Activated CD4-positive, alpha-beta T cell treated with anti-CD3 and anti-CD28 coated beads, Interleukin-2, amount 10 ng/mL, durations not matched to agents 7 days and 5 days (primary cell): ENCODE measurements at regions not wholly inside any gene's neighbourhood (a gene's known extent, or its start where the extent isn't known, plus 50 kb on each side); places are given as distances from the start of the nearest gene placed in this dataset.
"Not testable (repeated sequence)": the region's sequence is repeated elsewhere in the genome, so short reads cannot be mapped to it uniquely, and the experiment has no call there.

Experiments used
- CTCF ChIA-PET: fragments of 350-600 bp; sonication (Branson Sonifier 250); formaldehyde crosslinking; loops from one replicate; lab custom pipeline; 2021; ENCODE audit warnings: antibody characterized with exemption; lab: Charles Lee
- POLR2A ChIA-PET: fragments of 350-600 bp; sonication (Branson Sonifier 250); formaldehyde crosslinking; loops from one replicate; lab custom pipeline; 2021; ENCODE audit warnings: antibody characterized with exemption; lab: Charles Lee
- DNase-seq: peaks from one replicate; pipeline ENCODE4 v3.0.0-alpha.2; 2020
- H3K27ac Mint-ChIP-seq: one replicate; pipeline ENCODE4 v1.8.0; 2021; ENCODE audit warnings: mild to moderate bottlenecking, moderate library complexity, mixed read lengths
- H3K27me3 Mint-ChIP-seq: one replicate; pipeline ENCODE4 v1.8.0; 2021; ENCODE audit warnings: mixed read lengths
- H3K36me3 Mint-ChIP-seq: one replicate; pipeline ENCODE4 v1.8.0; 2021; ENCODE audit warnings: low read depth, mixed read lengths
- H3K4me1 Mint-ChIP-seq: one replicate; pipeline ENCODE4 v1.8.0; 2021; ENCODE audit warnings: mixed read lengths
- H3K4me3 Mint-ChIP-seq: one replicate; pipeline ENCODE4 v1.8.0; 2021; ENCODE audit warnings: mild to moderate bottlenecking, moderate library complexity, mixed read lengths
- H3K9me3 Mint-ChIP-seq: one replicate; pipeline ENCODE4 v1.8.0; 2021; ENCODE audit warnings: mixed read lengths

DNA sequence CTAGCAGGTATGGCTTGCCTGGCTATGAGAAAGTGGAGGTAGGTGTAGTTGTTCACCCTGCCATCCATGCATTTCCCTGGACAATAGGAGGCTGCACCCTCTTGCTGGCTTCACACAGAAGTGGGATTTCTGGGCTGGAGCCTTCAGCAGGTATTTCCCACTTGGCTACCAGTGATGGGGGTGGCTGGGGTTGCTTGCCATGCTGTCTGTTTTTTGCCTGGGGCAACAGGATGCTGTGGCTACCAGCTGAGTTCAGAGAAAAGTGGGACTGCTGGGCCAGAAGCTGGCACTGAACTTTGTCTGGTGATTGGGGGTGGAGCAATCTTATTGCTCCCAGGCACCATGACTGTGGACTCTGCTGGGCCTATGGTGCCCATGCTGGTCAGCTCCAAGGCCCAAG, 299.6 kb downstream of the FAM170A start:
- ChIA-PET POLR2A (no interaction called here), CTCF (no interaction called here)
- Mint-ChIP-seq H3K27me3 (no peaks in the 10 kb centered on the region), H3K4me1 (no peaks in the 10 kb centered on the region), H3K36me3 (no peaks in the 10 kb centered on the region), H3K4me3 (no peak overlapping the region), H3K27ac (no peak overlapping the region), H3K9me3 (no peaks in the 10 kb centered on the region)
- DNase-seq = no peak

DNA sequence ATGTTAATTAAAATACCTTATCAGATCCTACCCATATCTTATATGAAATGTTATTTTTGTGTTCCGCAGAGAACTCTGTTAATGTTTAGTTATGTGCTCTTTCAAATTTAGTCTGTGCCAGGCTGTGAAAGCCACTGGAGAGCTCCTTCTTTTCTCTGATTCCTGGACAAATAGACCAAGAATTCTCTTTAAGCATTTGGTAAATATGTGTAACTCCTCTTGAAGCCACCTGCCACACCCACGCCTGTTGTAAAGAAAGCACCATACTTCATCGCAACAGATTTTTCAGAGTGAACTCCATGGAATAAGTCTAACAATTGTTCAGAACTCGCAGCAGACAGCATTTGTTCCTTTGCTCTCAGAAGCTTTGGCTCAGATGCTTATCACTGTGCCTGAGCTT, 301.1 kb downstream of the FAM170A start:
- ChIA-PET CTCF (no interaction called here), POLR2A (no interaction called here)
- no peak overlapping the region for H3K4me3 Mint-ChIP-seq
- H3K36me3 Mint-ChIP-seq = no peaks in the 10 kb centered on the region
- no peak for DNase-seq
- H3K9me3 Mint-ChIP-seq = no peaks in the 10 kb centered on the region
- H3K27ac Mint-ChIP-seq = no peak overlapping the region
- H3K27me3 Mint-ChIP-seq = no peaks in the 10 kb centered on the region
- H3K4me1 Mint-ChIP-seq = no peaks in the 10 kb centered on the region

GRCh38 chr5:119943148-119943547, 313.8 kb downstream of the FAM170A start:
- Mint-ChIP-seq H3K27me3 (no peaks in the 10 kb centered on the region), H3K36me3 (no peaks in the 10 kb centered on the region), H3K9me3 (peaks cover 5% of the 10 kb centered on the region), H3K27ac (no peak overlapping the region), H3K4me3 (no peak overlapping the region), H3K4me1 (no peaks in the 10 kb centered on the region)
- POLR2A ChIA-PET = no interaction called here
- CTCF ChIA-PET = no interaction called here
- no peak for DNase-seq

DNA sequence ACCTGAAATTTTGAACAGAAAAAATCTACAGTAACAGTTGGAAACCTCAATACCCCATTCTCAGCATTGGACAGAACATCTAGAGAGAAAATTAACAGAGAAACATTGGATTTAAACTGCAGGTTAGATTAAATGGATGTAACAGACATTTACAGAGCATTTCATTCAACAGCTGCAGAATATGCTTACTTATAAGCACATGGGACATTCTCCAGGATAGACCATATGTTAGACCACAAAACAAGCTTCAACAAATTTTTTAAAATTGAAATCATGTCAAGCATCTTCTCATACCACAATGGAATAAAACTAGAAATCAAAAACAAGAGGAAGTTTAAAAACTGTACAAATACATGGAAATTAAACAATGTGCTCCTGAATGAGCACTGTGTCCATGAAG, 316.3 kb downstream of the FAM170A start:
- ChIA-PET CTCF (no interaction called here), POLR2A (no interaction called here)

GRCh38 chr5:119948162-119948561, 318.8 kb downstream of the FAM170A start:
- Mint-ChIP-seq H3K27ac (no peak overlapping the region), H3K9me3 (peaks cover 2% of the 10 kb centered on the region), H3K4me3 (no peak overlapping the region), H3K4me1 (no peaks in the 10 kb centered on the region), H3K27me3 (no peaks in the 10 kb centered on the region), H3K36me3 (no peaks in the 10 kb centered on the region)
- ChIA-PET CTCF (no interaction called here), POLR2A (no interaction called here)
- DNase-seq = no peak

More for the DNA sequence above, 316.3 kb downstream of the FAM170A start:
- Mint-ChIP-seq H3K4me3 (no peak overlapping the region), H3K27me3 (no peaks in the 10 kb centered on the region), H3K4me1 (no peaks in the 10 kb centered on the region), H3K9me3 (peaks cover 2% of the 10 kb centered on the region), H3K36me3 (no peaks in the 10 kb centered on the region), H3K27ac (no peak overlapping the region)
- DNase-seq = no peak

- no peaks in the 10 kb centered on the region for H3K4me1 Mint-ChIP-seq
- no peak for DNase-seq
- H3K9me3 Mint-ChIP-seq = peaks cover 2% of the 10 kb centered on the region
- no peak overlapping the region for H3K27ac Mint-ChIP-seq
- POLR2A ChIA-PET = no interaction called here
- no peaks in the 10 kb centered on the region for H3K36me3 Mint-ChIP-seq
- CTCF ChIA-PET = no interaction called here
- no peaks in the 10 kb centered on the region for H3K27me3 Mint-ChIP-seq
- H3K4me3 Mint-ChIP-seq = no peak overlapping the region
These were observed 320.2 kb downstream of the FAM170A start for GRCh38 chr5:119949426-119949999.

DNA sequence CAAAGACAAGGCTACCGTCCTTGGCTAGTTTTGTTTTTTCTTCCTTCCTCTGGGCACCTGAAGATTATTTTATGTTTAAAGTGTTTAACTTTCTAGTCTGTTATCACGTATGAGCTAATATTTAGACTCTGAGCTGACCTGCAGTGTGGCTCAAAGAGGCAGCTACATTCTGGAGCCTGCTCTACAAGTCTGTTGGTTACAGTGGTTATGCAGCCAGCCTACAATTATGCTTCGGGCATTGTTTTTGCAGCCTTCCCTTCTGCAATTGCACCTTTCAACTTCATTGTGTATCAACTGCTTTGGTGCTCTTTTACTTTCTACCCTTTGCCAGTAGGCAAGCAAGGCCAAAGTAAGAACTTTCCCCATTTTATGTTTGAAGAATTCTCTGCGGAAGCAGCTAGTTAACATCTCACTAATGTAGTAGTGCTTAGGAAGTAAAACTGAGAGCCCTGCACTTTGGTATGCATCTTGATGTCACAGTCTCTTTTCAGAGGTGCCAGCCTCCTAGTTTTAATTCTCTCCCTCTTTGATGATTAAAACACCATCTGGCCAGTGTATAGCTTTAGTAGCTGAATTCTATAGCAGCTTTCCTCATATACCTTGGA, 322.1 kb downstream of the FAM170A start:
- Mint-ChIP-seq H3K27ac (no peak overlapping the region), H3K4me3 (no peak overlapping the region), H3K9me3 (no peaks in the 10 kb centered on the region), H3K36me3 (no peaks in the 10 kb centered on the region), H3K4me1 (no peaks in the 10 kb centered on the region), H3K27me3 (no peaks in the 10 kb centered on the region)
- CTCF ChIA-PET = no interaction called here
- no peak for DNase-seq
- POLR2A ChIA-PET = no interaction called here

- H3K4me3 Mint-ChIP-seq = no peak overlapping the region
These were observed 324.1 kb downstream of the FAM170A start for GRCh38 chr5:119953474-119953873.

DNA sequence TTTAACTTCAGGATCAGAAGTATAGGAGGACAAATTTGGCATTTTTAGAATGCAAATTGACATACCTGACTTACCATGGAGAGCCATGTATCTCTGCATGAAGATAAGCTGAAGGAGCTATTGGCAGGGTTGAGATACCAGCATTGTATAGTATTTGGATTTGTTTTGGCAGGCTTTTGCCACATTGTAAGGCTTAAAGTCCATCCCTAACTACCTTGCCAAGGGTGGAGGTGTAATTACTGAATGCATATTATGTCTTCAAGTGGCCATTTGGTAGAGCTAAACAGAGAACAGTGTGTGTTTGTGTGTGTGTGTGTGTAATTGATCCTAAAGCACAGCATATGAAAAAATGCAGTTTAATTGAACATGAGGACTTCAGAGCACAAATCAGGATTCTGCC, 324.7 kb downstream of the FAM170A start:
- POLR2A ChIA-PET = no interaction called here
- CTCF ChIA-PET = no interaction called here
- Mint-ChIP-seq H3K27ac (no peak overlapping the region), H3K27me3 (no peaks in the 10 kb centered on the region), H3K9me3 (no peaks in the 10 kb centered on the region), H3K4me1 (no peaks in the 10 kb centered on the region), H3K36me3 (no peaks in the 10 kb centered on the region), H3K4me3 (no peak overlapping the region)
- DNase-seq = no peak

More at GRCh38 chr5:119953474-119953873, 324.1 kb downstream of the FAM170A start:
- Mint-ChIP-seq H3K27ac (no peak overlapping the region), H3K9me3 (no peaks in the 10 kb centered on the region), H3K4me1 (no peaks in the 10 kb centered on the region), H3K27me3 (no peaks in the 10 kb centered on the region), H3K36me3 (no peaks in the 10 kb centered on the region)
- DNase-seq = no peak
- ChIA-PET CTCF (no interaction called here), POLR2A (no interaction called here)

- CTCF ChIA-PET = no interaction called here
- no peak overlapping the region for H3K4me3 Mint-ChIP-seq
These were observed 332.6 kb downstream of the FAM170A start for GRCh38 chr5:119961993-119962392.

DNA sequence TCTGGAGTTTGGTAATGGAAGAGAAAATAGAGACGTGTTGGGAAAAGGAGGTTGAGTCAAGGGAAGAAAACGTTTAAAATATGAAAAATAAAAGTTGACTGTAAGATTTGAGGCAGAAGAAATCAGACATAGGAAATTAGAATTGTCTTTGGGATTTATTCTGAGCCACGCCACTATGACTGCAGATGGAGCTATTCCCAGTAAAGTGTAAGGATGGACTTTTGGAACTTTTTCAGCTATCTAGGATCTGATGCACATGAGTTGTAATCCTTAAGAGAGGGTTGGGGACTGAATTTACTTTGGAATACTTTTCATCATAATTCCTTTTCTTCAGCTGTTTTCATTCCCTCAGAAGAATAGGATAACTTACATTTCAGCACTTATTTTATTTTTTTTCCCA, 336.7 kb downstream of the FAM170A start:
- Mint-ChIP-seq H3K27ac (no peak overlapping the region), H3K36me3 (no peaks in the 10 kb centered on the region), H3K9me3 (no peaks in the 10 kb centered on the region), H3K4me3 (no peak overlapping the region), H3K27me3 (no peaks in the 10 kb centered on the region), H3K4me1 (no peaks in the 10 kb centered on the region)
- POLR2A ChIA-PET = no interaction called here
- CTCF ChIA-PET = interaction anchor here (1.2 kb wide), 1 partner anchor 13 kb away, joined by 4 read pairs; no protein-coding TSS in a partner anchor
- DNase-seq = no peak

More at GRCh38 chr5:119961993-119962392, 332.6 kb downstream of the FAM170A start:
- H3K27ac Mint-ChIP-seq = no peak overlapping the region
- no peaks in the 10 kb centered on the region for H3K36me3 Mint-ChIP-seq
- H3K4me1 Mint-ChIP-seq = no peaks in the 10 kb centered on the region
- no peak for DNase-seq
- POLR2A ChIA-PET = no interaction called here
- H3K27me3 Mint-ChIP-seq = no peaks in the 10 kb centered on the region
- no peaks in the 10 kb centered on the region for H3K9me3 Mint-ChIP-seq

DNA sequence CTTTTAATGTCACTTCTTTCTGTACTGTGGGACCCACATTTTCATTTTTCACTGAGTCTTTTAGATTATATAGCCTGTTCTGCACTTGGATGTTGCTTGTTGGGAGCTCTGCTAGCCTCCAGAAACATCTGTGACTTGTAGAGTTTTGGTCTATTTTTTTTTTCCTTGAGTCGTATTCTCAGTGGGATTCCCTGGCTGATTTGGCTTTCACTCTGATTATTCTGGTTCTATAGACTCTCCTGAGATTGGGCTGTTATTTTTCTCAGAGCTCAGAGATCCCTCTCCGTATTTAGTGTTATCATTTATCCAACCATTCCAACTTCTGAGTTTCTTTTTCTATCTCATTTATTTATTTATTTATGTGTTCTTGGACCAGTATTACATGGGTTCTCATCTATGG, 339.3 kb downstream of the FAM170A start:
- H3K27ac Mint-ChIP-seq = no peak overlapping the region
- H3K27me3 Mint-ChIP-seq = no peaks in the 10 kb centered on the region
- CTCF ChIA-PET = no interaction called here
- H3K4me3 Mint-ChIP-seq = no peak overlapping the region
- DNase-seq = no peak
- no peaks in the 10 kb centered on the region for H3K4me1 Mint-ChIP-seq
- POLR2A ChIA-PET = no interaction called here
- no peaks in the 10 kb centered on the region for H3K36me3 Mint-ChIP-seq
- no peaks in the 10 kb centered on the region for H3K9me3 Mint-ChIP-seq

DNA sequence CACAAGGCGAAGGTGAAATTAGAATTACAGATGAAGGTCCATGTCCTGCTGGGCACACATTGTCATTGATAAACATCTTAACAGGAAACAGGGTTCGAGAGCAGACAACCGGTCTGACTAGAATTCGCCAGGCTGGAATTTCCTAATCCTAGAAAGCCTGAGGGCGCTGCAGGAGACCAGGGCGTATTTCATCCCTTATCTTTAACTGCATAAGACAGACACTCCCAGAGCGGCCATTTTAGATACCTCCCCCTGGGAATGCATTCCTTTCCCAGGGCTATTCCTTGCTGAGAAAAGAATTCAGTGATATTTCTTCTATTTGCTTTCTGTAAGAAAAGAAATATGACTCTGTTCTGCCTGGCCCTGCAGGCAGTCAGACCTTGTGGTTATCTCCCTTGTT, 357.7 kb downstream of the FAM170A start:
- H3K27me3 Mint-ChIP-seq, H3K4me3 Mint-ChIP-seq, CTCF ChIA-PET, DNase-seq, H3K4me1 Mint-ChIP-seq, POLR2A ChIA-PET, H3K36me3 Mint-ChIP-seq, H3K27ac Mint-ChIP-seq: not testable (repeated sequence)
- peaks cover 12% of the 10 kb centered on the region for H3K9me3 Mint-ChIP-seq

DNA sequence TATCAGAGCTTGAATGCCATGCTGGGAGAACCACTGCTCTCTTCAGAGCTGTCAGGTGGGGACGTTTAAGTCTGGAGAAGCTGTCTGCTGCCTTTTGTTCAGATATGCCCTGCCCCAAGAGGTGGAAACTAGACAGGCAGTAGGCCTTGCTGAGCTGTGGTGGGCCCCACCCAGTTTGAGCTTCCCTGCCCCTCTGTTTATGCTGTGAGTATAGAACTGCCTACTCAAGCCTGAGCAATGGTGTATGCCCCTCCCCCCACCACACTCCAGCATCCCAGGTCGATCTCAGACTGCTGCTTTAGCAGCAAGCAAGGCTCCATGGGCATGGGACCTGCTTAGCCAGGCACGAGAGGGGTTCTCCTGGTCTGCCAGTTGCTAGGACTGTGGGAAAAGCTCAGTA, 362.3 kb downstream of the FAM170A start:
- no peak overlapping the region for H3K4me3 Mint-ChIP-seq
- H3K9me3 Mint-ChIP-seq = peaks cover 12% of the 10 kb centered on the region
- no peaks in the 10 kb centered on the region for H3K4me1 Mint-ChIP-seq
- no peaks in the 10 kb centered on the region for H3K27me3 Mint-ChIP-seq
- DNase-seq = no peak
- ChIA-PET POLR2A (no interaction called here), CTCF (no interaction called here)
- H3K27ac Mint-ChIP-seq = no peak overlapping the region
- H3K36me3 Mint-ChIP-seq = no peaks in the 10 kb centered on the region
